GM23338 (cell line): ENCODE measurements at regions not wholly inside any gene's neighbourhood (a gene's known extent, or its start where the extent isn't known, plus 50 kb on each side); places are given as distances from the start of the nearest gene placed in this dataset.

Experiments
- ATAC-seq: fragments of 200-7000 bp; cut with Tn5 transposase; 3 replicates; pipeline ENCODE4 v1.9.1; 2020
- DNase-seq: peaks from one replicate; pipeline ENCODE4 v3.0.0-alpha.2; 2015; ENCODE audit warnings: low spot score
- H2AFZ ChIP-seq: fragments of 200-600 bp; sonication (generic); 2 replicates; pipeline ENCODE4 v1.8.0; 2016; ENCODE audit warnings: antibody characterized with exemption, mild to moderate bottlenecking, moderate library complexity
- H3F3A ChIP-seq: fragments of 200-600 bp; sonication (generic); replicated peaks from 2 replicates; pipeline ENCODE4 v1.8.0; 2017; ENCODE audit warnings: antibody characterized with exemption, mixed run types, low read depth
- H3K27ac ChIP-seq: fragments of 200-600 bp; sonication (generic); 2 replicates; pipeline ENCODE4 v1.6.1; 2016; ENCODE audit warnings: low read depth
- H3K27me3 ChIP-seq: fragments of 200-600 bp; sonication (generic); 2 replicates; pipeline ENCODE4 v1.8.0; 2016; ENCODE audit warnings: mild to moderate bottlenecking, mixed run types, moderate library complexity; ENCODE audit not compliant: insufficient read depth
- H3K36me3 ChIP-seq: fragments of 200-600 bp; sonication (generic); 2 replicates; pipeline ENCODE4 v1.8.0; 2016; ENCODE audit warnings: mild to moderate bottlenecking; ENCODE audit not compliant: insufficient read depth
- H3K4me1 ChIP-seq: fragments of 200-600 bp; sonication (generic); 2 replicates; pipeline ENCODE4 v1.8.0; 2016; ENCODE audit warnings: mild to moderate bottlenecking, moderate library complexity; ENCODE audit not compliant: insufficient read depth
- H3K4me2 ChIP-seq: fragments of 200-600 bp; sonication (generic); 2 replicates; pipeline ENCODE4 v1.7.1; 2017; ENCODE audit warnings: mixed run types
- H3K4me3 ChIP-seq: fragments of 200-600 bp; sonication (generic); 2 replicates; pipeline ENCODE4 v1.6.1; 2016; ENCODE audit warnings: mixed run types
- H3K79me2 ChIP-seq: fragments of 200-600 bp; sonication (generic); replicated peaks from 2 replicates; pipeline ENCODE4 v1.8.0; 2017; ENCODE audit warnings: mild to moderate bottlenecking; ENCODE audit not compliant: insufficient read depth
- H3K9me2 ChIP-seq: fragments of 200-600 bp; sonication (generic); 2 replicates; pipeline ENCODE4 v1.8.0; 2017; ENCODE audit not compliant: insufficient read depth
- H4K20me1 ChIP-seq: fragments of 200-600 bp; sonication (generic); replicated peaks from 2 replicates; pipeline ENCODE4 v1.8.0; 2017; ENCODE audit warnings: mild to moderate bottlenecking; ENCODE audit not compliant: insufficient read depth
- H3K27ac Mint-ChIP-seq: 2 replicates; pipeline ENCODE4 v1.8.0; 2020; ENCODE audit warnings: inconsistent platforms, mild to moderate bottlenecking, moderate library complexity, mixed read lengths
- H3K27me3 Mint-ChIP-seq: 3 replicates; pipeline ENCODE4 v1.8.0; 2022; ENCODE audit warnings: low read depth, mild to moderate bottlenecking, moderate library complexity, mixed read lengths, inconsistent platforms; ENCODE audit not compliant: insufficient read depth, poor library complexity
- H3K36me3 Mint-ChIP-seq: 3 replicates; pipeline ENCODE4 v1.8.0; 2021; ENCODE audit warnings: low read depth, mild to moderate bottlenecking, inconsistent platforms, moderate library complexity, mixed read lengths
- H3K4me1 Mint-ChIP-seq: 3 replicates; pipeline ENCODE4 v1.8.0; 2020; ENCODE audit warnings: mild to moderate bottlenecking, inconsistent platforms, mixed read lengths
- H3K4me3 Mint-ChIP-seq: 3 replicates; pipeline ENCODE4 v1.8.0; 2021; ENCODE audit warnings: moderate library complexity, mild to moderate bottlenecking, inconsistent platforms, mixed read lengths
- H3K9me3 Mint-ChIP-seq: 3 replicates; pipeline ENCODE4 v1.8.0; 2020; ENCODE audit warnings: moderate library complexity, mild to moderate bottlenecking, inconsistent platforms, mixed read lengths
- CREB1 ChIP-seq: fragments of 250-450 bp; sonication (Bioruptor Pico); IDR thresholded peaks from 2 replicates; pipeline ENCODE4 v1.5.0; 2020; ENCODE audit warnings: low read depth, mild to moderate bottlenecking, moderate library complexity
- ETS1 ChIP-seq: IDR thresholded peaks from 2 replicates; pipeline ENCODE4 v1.6.1; 2016; ENCODE audit warnings: antibody characterized with exemption
- EZH2phosphoT487 ChIP-seq: fragments of 200-600 bp; sonication (generic); IDR thresholded peaks from one replicate; pipeline ENCODE4 v1.8.1; 2018; ENCODE audit warnings: antibody characterized with exemption; ENCODE audit not compliant: unreplicated experiment
- JUNB ChIP-seq: IDR thresholded peaks from one replicate; pipeline ENCODE4 v1.6.1; 2016; ENCODE audit warnings: antibody characterized with exemption; ENCODE audit not compliant: unreplicated experiment
- NANOG ChIP-seq: IDR thresholded peaks from 2 replicates; pipeline ENCODE4 v1.6.1; 2016; ENCODE audit warnings: antibody characterized with exemption, borderline replicate concordance
- TF ChIP-seq, protein P1 (sequence below): fragments of 250-450 bp; sonication (Bioruptor Pico); IDR thresholded peaks from 2 replicates; pipeline ENCODE4 v1.5.0; 2020; ENCODE audit warnings: mild to moderate bottlenecking, moderate library complexity
- TF ChIP-seq, protein P2 (sequence below): IDR thresholded peaks from one replicate; pipeline ENCODE4 v1.6.1; 2018; ENCODE audit warnings: antibody characterized with exemption; ENCODE audit not compliant: unreplicated experiment

- TF ChIP-seq, protein P1, sequence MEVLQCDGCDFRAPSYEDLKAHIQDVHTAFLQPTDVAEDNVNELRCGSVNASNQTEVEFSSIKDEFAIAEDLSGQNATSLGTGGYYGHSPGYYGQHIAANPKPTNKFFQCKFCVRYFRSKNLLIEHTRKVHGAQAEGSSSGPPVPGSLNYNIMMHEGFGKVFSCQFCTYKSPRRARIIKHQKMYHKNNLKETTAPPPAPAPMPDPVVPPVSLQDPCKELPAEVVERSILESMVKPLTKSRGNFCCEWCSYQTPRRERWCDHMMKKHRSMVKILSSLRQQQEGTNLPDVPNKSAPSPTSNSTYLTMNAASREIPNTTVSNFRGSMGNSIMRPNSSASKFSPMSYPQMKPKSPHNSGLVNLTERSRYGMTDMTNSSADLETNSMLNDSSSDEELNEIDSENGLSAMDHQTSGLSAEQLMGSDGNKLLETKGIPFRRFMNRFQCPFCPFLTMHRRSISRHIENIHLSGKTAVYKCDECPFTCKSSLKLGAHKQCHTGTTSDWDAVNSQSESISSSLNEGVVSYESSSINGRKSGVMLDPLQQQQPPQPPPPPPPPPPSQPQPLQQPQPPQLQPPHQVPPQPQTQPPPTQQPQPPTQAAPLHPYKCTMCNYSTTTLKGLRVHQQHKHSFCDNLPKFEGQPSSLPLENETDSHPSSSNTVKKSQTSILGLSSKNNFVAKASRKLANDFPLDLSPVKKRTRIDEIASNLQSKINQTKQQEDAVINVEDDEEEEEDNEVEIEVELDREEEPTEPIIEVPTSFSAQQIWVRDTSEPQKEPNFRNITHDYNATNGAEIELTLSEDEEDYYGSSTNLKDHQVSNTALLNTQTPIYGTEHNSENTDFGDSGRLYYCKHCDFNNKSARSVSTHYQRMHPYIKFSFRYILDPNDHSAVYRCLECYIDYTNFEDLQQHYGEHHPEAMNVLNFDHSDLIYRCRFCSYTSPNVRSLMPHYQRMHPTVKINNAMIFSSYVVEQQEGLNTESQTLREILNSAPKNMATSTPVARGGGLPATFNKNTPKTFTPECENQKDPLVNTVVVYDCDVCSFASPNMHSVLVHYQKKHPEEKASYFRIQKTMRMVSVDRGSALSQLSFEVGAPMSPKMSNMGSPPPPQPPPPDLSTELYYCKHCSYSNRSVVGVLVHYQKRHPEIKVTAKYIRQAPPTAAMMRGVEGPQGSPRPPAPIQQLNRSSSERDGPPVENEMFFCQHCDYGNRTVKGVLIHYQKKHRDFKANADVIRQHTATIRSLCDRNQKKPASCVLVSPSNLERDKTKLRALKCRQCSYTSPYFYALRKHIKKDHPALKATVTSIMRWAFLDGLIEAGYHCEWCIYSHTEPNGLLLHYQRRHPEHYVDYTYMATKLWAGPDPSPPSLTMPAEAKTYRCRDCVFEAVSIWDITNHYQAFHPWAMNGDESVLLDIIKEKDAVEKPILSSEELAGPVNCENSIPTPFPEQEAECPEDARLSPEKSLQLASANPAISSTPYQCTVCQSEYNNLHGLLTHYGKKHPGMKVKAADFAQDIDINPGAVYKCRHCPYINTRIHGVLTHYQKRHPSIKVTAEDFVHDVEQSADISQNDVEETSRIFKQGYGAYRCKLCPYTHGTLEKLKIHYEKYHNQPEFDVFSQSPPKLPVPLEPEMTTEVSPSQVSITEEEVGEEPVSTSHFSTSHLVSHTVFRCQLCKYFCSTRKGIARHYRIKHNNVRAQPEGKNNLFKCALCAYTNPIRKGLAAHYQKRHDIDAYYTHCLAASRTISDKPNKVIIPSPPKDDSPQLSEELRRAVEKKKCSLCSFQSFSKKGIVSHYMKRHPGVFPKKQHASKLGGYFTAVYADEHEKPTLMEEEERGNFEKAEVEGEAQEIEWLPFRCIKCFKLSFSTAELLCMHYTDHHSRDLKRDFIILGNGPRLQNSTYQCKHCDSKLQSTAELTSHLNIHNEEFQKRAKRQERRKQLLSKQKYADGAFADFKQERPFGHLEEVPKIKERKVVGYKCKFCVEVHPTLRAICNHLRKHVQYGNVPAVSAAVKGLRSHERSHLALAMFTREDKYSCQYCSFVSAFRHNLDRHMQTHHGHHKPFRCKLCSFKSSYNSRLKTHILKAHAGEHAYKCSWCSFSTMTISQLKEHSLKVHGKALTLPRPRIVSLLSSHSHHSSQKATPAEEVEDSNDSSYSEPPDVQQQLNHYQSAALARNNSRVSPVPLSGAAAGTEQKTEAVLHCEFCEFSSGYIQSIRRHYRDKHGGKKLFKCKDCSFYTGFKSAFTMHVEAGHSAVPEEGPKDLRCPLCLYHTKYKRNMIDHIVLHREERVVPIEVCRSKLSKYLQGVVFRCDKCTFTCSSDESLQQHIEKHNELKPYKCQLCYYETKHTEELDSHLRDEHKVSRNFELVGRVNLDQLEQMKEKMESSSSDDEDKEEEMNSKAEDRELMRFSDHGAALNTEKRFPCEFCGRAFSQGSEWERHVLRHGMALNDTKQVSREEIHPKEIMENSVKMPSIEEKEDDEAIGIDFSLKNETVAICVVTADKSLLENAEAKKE = no peak
- TF ChIP-seq NANOG = no peak
These were observed 177.2 kb upstream of the DPP10 start (continued) for GRCh38 chr2:114265261-114265660.

DNA sequence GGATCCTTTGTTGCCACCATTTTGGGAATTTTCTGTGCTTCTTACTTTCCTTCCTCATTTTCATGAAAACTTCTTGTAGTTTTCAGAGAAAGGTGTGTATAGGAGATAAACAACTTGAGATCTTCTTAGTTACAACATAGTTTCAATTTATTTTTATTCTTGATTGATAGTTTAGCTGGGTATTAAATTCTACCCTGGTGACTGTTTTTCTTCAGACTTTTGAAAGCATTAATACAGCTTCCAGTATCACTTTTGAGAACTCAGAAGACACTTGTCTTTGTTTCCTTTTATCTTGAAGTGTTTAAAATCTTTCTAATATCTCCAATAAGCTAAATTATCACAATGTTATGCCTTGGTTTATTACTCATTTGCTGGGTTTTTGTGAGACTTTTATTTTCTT is 167.5 kb upstream of the DPP10 start:
- H2AFZ ChIP-seq = no peak overlapping the region
- H3K4me3 Mint-ChIP-seq = no peak overlapping the region
- no peaks in the 10 kb centered on the region for H3K27me3 Mint-ChIP-seq
- no peak for TF ChIP-seq EZH2phosphoT487
- TF ChIP-seq, protein P2, sequence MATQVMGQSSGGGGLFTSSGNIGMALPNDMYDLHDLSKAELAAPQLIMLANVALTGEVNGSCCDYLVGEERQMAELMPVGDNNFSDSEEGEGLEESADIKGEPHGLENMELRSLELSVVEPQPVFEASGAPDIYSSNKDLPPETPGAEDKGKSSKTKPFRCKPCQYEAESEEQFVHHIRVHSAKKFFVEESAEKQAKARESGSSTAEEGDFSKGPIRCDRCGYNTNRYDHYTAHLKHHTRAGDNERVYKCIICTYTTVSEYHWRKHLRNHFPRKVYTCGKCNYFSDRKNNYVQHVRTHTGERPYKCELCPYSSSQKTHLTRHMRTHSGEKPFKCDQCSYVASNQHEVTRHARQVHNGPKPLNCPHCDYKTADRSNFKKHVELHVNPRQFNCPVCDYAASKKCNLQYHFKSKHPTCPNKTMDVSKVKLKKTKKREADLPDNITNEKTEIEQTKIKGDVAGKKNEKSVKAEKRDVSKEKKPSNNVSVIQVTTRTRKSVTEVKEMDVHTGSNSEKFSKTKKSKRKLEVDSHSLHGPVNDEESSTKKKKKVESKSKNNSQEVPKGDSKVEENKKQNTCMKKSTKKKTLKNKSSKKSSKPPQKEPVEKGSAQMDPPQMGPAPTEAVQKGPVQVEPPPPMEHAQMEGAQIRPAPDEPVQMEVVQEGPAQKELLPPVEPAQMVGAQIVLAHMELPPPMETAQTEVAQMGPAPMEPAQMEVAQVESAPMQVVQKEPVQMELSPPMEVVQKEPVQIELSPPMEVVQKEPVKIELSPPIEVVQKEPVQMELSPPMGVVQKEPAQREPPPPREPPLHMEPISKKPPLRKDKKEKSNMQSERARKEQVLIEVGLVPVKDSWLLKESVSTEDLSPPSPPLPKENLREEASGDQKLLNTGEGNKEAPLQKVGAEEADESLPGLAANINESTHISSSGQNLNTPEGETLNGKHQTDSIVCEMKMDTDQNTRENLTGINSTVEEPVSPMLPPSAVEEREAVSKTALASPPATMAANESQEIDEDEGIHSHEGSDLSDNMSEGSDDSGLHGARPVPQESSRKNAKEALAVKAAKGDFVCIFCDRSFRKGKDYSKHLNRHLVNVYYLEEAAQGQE = no peak
- TF ChIP-seq NANOG = no peak
- TF ChIP-seq JUNB = no peak
- no peak for TF ChIP-seq ETS1
- TF ChIP-seq CREB1 (CRISPR knock-in tag) = no peak
- H3K79me2 ChIP-seq = no peaks in the 10 kb centered on the region
- H3K36me3 Mint-ChIP-seq = peaks cover 11% of the 10 kb centered on the region; the same call in 2 of the 3 replicates
- no peak for DNase-seq
- H3K9me2 ChIP-seq = no peaks in the 10 kb centered on the region
- H3K4me1 Mint-ChIP-seq = no peaks in the 10 kb centered on the region
- no peak overlapping the region for H3K4me2 ChIP-seq
- H3K27me3 ChIP-seq = no peaks in the 10 kb centered on the region
- H3K4me1 ChIP-seq = no peaks in the 10 kb centered on the region
- no peak overlapping the region for H3K27ac ChIP-seq
- peaks cover 69% of the 10 kb centered on the region for H3K9me3 Mint-ChIP-seq
- H3K4me3 ChIP-seq = no peak overlapping the region
- no peak for ATAC-seq
- H4K20me1 ChIP-seq = no peaks in the 10 kb centered on the region
- H3K27ac Mint-ChIP-seq = no peak overlapping the region
- H3K36me3 ChIP-seq = peaks cover 5% of the 10 kb centered on the region; the same call in 1 of the 2 replicates
- H3F3A ChIP-seq = no peaks in the 10 kb centered on the region
